Stimulated activated CD4-positive, alpha-beta T cell treated with anti-CD3 and anti-CD28 coated beads, Interleukin-1b, Interleukin-23, amount 100 ng/mL, for 1 hour (primary cell): ENCODE measurements at regions not wholly inside any gene's neighbourhood (a gene's known extent, or its start where the extent isn't known, plus 50 kb on each side); places are given as distances from the start of the nearest gene placed in this dataset.

ENCODE experiments used
- DNase-seq, 2 donors: peaks; one replicate each; pipeline ENCODE4 v3.0.0-alpha.2; 2020; ENCODE audit warnings: low read depth in 2 of 2

DNA sequence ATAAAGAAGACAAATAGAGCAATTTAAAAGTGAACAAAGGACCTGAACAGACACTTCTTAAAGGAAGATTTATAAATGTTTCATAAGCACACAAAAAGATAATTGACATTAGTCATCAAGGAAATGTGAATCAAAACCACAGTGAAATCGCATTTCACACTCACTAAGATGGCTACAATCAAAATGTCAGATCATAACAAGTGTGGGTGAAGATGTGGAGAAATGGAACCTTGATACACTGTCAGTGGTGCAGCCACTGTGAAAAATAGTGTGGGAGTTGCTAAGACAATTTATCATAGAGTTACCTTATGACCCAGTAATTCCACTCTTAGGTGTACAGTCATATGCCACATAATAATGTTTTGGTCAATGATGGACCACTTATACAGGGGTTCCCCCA, 54.5 kb upstream of the HTR4 start:
- DNase-seq = no peak

DNA sequence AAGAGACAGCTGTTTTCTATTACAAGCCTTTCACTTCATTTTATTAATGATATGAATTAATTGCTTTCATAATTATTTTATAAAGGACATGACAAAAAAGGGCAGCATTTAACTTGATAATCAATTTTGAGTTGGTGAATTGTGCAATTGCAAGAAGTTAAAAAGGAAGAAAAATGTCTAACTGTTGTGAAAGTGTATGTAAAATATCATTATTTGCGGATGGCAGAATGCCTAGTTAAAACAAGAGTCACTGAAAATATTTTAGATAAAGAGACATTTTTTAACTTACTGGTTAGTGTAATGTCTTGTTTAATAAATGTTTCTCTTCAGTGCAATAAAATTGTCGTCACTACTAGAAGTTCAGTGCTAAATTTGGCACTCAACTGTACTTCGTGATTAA, 57.6 kb upstream of the HTR4 start:
- DNase-seq = no peak

DNA sequence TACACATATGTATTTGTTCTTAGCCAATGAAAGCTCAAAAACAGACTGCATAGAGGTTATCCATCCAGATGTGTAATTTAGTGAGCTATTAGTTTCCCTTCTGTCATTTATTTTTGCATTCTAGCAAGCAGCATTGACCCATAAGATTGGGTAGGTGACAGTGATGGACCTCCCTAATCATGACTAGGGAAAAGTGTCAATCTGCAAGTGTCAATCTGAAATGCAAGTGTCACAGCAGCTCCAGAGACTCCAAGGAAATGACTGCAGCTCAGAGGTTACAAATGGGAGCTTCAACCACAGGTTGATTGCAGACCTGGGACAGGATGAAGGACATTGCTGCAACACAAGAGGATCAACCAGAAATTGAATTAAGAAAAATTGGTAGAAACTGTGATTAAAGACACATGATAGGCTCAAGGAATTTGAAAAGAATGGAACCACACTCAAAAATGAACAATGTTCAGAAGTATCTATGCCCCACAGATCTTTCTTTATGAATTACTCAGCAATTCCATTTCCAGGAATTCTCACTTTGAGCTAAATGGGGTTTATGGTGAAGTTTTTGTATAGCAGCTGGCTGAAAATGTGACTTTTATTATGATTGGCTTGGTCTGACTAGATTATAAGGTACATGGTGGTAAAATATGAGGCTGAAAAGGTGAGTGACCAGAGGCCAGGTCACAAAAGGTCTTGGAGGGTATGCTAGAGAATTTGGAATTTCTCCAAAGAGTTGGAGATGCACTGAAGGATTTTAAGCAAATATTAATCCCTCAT, 59.6 kb upstream of the HTR4 start:
- no peak for DNase-seq

- no peak for DNase-seq
These were observed 62.4 kb upstream of the HTR4 start for GRCh38 chr5:148716716-148717115.

- DNase-seq = no peak
These were observed 63.3 kb upstream of the HTR4 start for GRCh38 chr5:148717668-148718067.

DNA sequence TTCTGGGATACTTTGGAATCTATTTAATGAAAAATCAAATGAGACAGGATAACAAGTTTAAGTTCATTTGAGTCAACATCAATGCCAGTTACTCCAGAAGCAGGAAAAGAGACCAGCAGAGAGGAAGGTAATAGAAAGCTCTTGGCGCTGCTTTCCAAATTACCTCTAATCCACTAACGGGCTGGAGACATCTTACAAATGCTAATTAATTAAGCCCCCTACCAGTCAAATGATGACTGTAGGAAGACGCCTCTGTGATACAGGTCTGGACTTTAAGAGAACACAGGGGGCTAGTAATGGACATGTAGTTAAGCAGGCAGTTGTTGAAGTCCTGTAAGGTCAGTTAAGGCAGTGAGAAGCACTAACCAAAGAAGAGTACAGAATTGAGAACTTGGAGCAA, 65.3 kb upstream of the HTR4 start:
- DNase-seq = no peak

DNA sequence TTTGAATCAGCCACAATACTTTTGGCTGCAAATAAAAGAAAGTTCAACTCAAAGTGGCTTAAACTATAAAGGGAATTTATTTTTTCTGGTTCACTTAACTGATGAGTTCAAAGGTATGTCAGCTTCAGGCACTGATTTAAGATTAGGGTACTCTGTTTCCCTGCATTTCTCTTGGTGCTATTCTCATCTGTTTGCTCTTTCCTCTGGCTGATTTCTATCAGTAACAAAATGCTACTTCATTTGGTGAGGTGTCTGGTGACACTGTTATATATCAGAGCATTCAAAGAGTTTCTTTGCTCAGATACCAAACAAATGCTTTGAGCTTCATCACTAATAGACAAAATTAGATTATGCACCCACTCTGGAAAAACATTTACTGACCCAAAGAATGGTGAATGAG, 65.9 kb upstream of the HTR4 start:
- DNase-seq = no peak

- no peak for DNase-seq
These were observed 68.8 kb upstream of the HTR4 start for GRCh38 chr5:148723143-148723542.

GRCh38 chr5:148725675-148726074, 71.3 kb upstream of the HTR4 start:
- no peak for DNase-seq

DNA sequence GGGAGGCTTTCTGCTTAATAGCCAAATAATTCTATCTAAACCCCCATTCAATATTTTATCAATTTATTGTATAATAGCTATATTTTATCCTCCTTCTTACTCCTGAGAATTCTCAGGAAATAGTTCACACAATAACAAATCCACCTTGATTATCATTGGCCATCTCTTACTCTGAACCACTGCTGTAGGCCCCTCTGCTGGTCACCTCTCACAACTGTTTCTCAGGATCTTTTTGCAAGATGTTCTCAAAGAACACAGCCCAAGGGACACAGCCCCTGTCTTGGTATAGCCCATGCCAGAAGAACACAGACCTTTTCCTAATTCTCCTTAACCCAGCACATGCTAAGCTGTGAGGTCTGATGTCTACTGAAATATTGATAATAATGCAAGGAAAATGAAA, 74.9 kb upstream of the HTR4 start:
- DNase-seq = no peak

DNA sequence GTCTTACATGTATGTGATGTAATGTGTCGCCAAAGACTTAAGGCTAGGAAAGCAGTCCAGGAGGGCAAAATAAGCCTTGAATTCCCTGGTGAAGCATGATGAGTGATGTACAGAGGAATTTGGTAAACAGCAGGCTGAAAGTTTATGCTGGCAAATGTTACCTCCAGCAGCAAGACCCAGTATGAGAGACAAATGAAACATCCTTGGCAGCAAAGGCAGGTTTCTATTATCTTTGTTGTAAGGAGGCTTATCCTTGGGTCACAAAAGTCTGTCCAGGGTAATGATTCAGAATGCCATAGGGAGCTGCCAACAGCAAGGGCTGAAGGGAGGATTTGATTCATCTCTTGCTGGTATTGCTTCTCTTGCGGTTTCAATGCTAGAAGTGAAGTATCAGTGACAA, 75.9 kb upstream of the HTR4 start:
- DNase-seq = no peak

DNA sequence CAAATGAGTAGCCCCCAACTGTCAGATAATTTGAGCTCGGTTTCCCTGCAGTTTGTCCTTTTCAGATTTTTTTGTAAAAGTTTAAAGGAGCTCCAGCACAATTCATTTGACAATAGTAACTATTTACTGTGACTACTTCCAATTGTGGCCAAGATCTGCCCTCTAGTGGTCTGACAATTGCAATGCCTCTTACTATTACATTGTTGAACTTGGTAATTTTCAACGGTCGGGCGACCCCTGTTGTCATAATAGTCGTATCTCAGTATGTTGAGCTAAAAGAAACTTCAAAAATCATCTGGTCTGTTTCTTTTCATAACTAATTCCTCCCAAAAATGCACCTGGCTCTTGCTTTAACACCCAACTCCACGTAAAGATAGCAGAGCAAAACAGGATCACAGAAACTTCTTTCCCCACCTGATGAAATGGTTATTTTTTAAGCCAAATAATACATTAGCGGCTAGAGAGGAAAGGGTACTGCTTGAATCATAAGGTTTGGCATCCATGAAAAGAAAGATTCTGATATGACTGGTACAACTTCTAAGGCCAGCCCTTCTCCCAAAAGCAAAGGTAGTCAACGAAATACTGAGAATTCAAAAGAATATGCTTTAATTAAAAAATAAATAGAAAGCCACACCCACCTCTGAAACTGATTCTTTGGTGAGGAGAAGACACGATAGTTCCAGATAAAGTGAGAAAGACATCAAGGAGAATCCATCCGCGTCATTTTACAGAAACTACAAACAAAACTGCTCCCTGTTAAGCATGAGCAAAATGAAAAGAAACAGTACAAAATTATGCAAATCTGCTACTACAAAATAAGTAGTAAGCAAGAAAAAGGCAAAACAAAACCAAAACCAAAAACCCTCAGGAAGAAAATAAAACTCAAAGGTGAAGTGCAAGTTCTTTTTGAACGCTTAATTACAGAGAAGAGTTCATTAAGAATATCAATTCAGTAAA, 76.9 kb upstream of the HTR4 start:
- DNase-seq = peak; percentile 29 to 34

- DNase-seq = no peak
These were observed 78.4 kb upstream of the HTR4 start for GRCh38 chr5:148732692-148733091.

- DNase-seq = peak; percentile 24 to 46
These were observed 79.5 kb upstream of the HTR4 start for GRCh38 chr5:148733601-148734438.

GRCh38 chr5:148734518-148734917, 80.2 kb upstream of the HTR4 start:
- no peak for DNase-seq

- no peak for DNase-seq
These were observed 81.0 kb upstream of the HTR4 start for GRCh38 chr5:148735301-148735835.

- DNase-seq = no peak
These were observed 84.7 kb upstream of the HTR4 start for GRCh38 chr5:148739023-148739422.

DNA sequence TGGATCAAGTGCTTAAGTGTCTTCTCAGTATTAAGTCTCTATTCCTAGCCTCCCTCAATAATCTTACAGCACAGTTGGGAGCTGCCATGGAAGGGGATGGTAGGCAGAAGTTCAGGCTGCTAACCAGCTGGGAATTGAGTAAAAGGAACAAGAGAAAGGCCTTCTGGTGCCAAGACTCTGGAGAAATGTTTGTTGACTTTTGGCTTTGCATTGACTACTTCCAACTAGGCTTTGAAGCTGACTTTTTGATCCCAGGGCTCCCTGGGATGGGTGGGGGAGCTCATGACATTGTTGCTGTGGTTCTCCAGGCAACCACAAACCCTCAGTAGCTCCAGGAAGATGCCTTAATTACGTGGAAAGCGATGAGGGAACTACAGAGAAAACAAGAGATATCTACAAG, 85.2 kb upstream of the HTR4 start:
- DNase-seq = no peak

DNA sequence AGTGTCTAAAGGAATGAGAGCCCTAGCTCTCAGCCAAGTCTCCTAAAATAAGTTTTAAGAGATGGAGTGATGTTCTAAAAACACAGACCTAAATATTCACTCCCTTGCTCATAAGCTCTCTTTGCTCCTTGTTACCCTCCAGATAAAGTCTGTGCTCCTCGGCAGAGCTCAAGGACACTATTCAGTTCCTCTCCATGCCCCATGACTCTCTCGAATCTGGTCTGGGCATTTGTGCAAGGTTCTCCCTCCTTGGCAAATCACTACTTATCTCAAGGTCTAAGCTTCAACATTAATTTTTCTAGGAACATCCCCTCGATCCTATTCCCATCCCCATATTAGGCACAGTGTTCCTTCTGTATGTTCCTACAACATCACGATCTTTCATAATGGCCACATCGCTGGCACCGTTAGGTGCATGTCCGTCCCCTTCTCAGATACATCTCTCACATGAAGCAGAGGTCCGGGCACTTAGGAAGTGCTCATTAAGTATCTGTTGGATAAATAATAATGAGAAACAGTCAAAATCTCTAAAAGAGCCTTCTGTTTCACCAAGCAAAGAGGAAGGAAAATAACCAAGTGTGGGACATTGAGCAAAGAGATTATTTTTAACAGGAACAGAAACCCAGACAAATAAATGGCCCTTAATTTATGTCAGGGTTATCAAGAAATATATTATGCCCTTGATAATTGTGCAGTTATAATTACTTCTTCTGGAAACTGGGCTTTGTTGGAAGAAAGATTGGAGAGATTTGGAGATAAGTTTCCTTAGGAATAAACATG, 85.9 kb upstream of the HTR4 start:
- DNase-seq = no peak

- DNase-seq = no peak
These were observed 85.3 kb upstream of the ADRB2 start for GRCh38 chr5:148740966-148741742.
